ENCODE measurements at regions not wholly inside any gene's neighbourhood (a gene's known extent, or its start where the extent isn't known, plus 50 kb on each side); places are given as distances from the start of the nearest gene placed in this dataset.

DNA sequence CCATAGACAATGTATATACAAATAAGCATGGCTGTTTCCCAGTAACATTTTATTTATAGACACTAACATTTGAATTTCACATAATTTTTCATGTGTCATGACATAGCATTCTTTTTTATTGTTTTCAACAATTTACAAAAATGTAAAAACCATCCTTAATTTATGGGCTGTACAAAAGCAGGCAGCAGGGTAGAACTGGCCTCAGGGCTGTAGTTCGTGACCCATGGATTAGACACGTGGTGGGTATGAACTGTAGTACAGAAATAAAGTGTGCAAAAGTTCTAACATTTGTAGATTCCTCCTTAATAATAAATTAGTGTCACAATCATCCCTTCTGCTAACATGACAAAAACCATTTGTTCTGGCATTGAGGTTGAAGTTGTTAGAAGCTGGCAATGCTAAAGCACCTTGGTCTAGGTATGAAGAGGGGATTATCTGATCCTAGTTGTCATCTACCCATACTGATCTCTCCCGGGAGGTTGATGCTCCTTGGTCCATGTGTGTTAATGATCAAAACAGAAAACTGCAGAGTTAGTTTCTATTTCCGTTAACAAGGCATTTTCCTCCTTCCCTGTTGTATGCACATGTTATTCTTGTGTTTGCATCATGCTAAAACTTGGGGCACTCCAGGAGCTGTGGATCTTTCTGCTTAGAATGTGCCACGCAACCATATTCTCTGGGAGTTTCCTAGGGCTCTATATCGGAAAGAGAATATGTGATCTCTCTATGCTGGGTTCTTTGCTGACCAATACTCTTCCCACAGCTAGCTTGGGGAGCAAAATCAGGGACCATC is 917.6 kb downstream of the TLE1 start:
- Histone ChIP-seq H3K18ac (ENCODE audit: extremely low read depth, low read length) (no peak overlapping the region), H4K20me1 (replicated peaks in 1 of 2; ENCODE audit: control insufficient read depth in 1 of 2, insufficient read depth in 2 of 2, low read length in 2 of 2) (no peaks in the 10 kb centered on the region), H3K23me2 (ENCODE audit: low read depth, low read length) (no peaks in the 10 kb centered on the region), H3K23ac (ENCODE audit: insufficient read length) (no peak overlapping the region), H2BK120ac (replicated peaks; ENCODE audit: low read depth, low read length) (no peak overlapping the region), H3K4me3 (ENCODE audit: extremely low read depth in 1 of 4, insufficient read depth in 2 of 4, low read depth in 3 of 4, low read length in 4 of 4) (no peak overlapping the region), H2BK12ac (ENCODE audit: low read depth, low read length) (no peak overlapping the region), H3K56ac (replicated peaks; ENCODE audit: insufficient read length, low read depth, low read length) (no peak overlapping the region), H3K79me2 (ENCODE audit: control insufficient read depth in 1 of 2, insufficient read depth in 2 of 2, low read length in 2 of 2) (no peaks in the 10 kb centered on the region), H2BK5ac (ENCODE audit: low read depth, low read length) (no peak overlapping the region), H2AFZ (ENCODE audit: low read length) (no peak overlapping the region), H4K5ac (ENCODE audit: insufficient read length, low read depth, low read length) (no peak overlapping the region), H3K4ac (replicated peaks; ENCODE audit: insufficient read length, low read depth, low read length) (no peak overlapping the region), H3K14ac (ENCODE audit: insufficient read length) (no peak overlapping the region), H2BK20ac (ENCODE audit: low read length) (no peak overlapping the region), H4K91ac (replicated peaks; ENCODE audit: insufficient read length, low read length) (no peak overlapping the region), H2AK5ac (ENCODE audit: low read depth, low read length) (no peak overlapping the region), H3K9ac (replicated peaks in 1 of 4; ENCODE audit: extremely low read depth in 1 of 4, low read depth in 3 of 4, low read length in 3 of 4) (no peak overlapping the region), H2BK15ac (ENCODE audit: low read length) (no peak overlapping the region), H4K8ac (ENCODE audit: extremely low read depth, insufficient read depth, low read length) (no peak overlapping the region), H3K9me3 (ENCODE audit: insufficient read depth in 2 of 2, low read depth in 1 of 2, low read length in 1 of 2) (no peaks in the 10 kb centered on the region), H3K27ac (ENCODE audit: low read depth, low read length) (no peak overlapping the region), H3K27me3 (replicated peaks in 1 of 4; ENCODE audit: control insufficient read depth in 3 of 4, extremely low read depth in 1 of 4, insufficient read depth in 3 of 4, low read length in 3 of 4) (no peaks in the 10 kb centered on the region), H3K36me3 (ENCODE audit: control insufficient read depth in 2 of 4, insufficient read depth in 4 of 4, low read length in 3 of 4) (no peaks in the 10 kb centered on the region), H3K4me2 (ENCODE audit: insufficient read depth in 1 of 2, low read depth in 2 of 2, low read length in 2 of 2) (no peak overlapping the region), H3K79me1 (ENCODE audit: low read depth, low read length) (no peaks in the 10 kb centered on the region), H3K4me1 (replicated peaks in 1 of 4; ENCODE audit: control insufficient read depth in 3 of 4, insufficient read depth in 4 of 4, low read length in 3 of 4) (no peaks in the 10 kb centered on the region)
- no peak for DNase-seq (ENCODE audit: low read depth in 1 of 2, low spot score in 2 of 2)
- no peak for FAIRE-seq
- CTCF ChIA-PET (ENCODE audit: partially characterized antibody), result no interaction called here
- TF ChIP-seq NRF1 (IDR thresholded peaks at IDR 0.05; ENCODE audit: low read depth, low read length) (no peak), CEBPB (IDR thresholded peaks at IDR 0.05; ENCODE audit: low read depth, low read length) (no peak), CHD2 (IDR thresholded peaks at IDR 0.05; ENCODE audit: low read length) (no peak), SAP30 (IDR thresholded peaks at IDR 0.05; ENCODE audit: insufficient read depth, insufficient replicate concordance, low read length) (no peak)
- POLR2A ChIA-PET (ENCODE audit: partially characterized antibody), result no interaction called here
- 94% methylated on average over 6 of the region's 6 CpGs; no CpG with 5 or more reads in 1 of the 2 experiments for WGBS, 2 experiments (ENCODE audit: extremely low coverage in 1 of 2, insufficient coverage in 1 of 2, insufficient read length in 1 of 2, insufficient replicate concordance in 2 of 2, low coverage in 1 of 2, low lambda C conversion rate in 2 of 2, missing lambda C conversion rate in 1 of 2)
